NCI-H82 treated with DMSO at 0.1 percent for 48 hours (cell line): ENCODE measurements at regions not wholly inside any gene's neighbourhood (a gene's known extent, or its start where the extent isn't known, plus 50 kb on each side); places are given as distances from the start of the nearest gene placed in this dataset.

Experiments
- DNase-seq: peaks from one replicate; lab custom pipeline; 2025; ENCODE audit not compliant: unreplicated experiment; lab: John Stamatoyannopoulos, UW

- DNase-seq: no peak
Observed at GRCh38 chr1:14098294-14098913, 398.4 kb downstream of the PRDM2 start.

GRCh38 chr1:14100444-14100843 lies 400.5 kb downstream of the PRDM2 start:
- DNase-seq: no peak

DNA sequence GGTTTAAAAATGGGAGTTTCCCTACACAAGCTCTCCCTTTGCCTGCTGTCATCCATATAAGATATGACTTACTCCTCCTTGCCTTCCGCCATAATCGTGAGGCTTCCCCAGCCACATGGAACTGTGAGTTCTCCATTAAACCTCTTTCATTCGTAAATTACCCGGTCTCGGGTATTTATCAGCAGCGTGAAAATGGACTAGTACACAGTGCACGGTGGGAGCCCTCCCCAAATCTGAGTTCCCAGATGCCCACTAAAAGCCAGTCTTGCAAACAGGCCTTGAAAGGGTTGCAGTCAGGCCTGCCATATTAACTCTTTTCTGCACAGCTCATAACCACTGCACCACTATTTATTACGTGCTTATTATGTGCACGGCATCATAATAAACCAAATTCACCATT lies 400.9 kb downstream of the PRDM2 start:
- DNase-seq: no peak

- no peak for DNase-seq
Observed at GRCh38 chr1:14102180-14102579, 402.2 kb downstream of the PRDM2 start.

GRCh38 chr1:14103878-14104430 lies 404.0 kb downstream of the PRDM2 start:
- no peak for DNase-seq

GRCh38 chr1:14106126-14106525 lies 406.1 kb downstream of the PRDM2 start:
- no peak for DNase-seq

DNA sequence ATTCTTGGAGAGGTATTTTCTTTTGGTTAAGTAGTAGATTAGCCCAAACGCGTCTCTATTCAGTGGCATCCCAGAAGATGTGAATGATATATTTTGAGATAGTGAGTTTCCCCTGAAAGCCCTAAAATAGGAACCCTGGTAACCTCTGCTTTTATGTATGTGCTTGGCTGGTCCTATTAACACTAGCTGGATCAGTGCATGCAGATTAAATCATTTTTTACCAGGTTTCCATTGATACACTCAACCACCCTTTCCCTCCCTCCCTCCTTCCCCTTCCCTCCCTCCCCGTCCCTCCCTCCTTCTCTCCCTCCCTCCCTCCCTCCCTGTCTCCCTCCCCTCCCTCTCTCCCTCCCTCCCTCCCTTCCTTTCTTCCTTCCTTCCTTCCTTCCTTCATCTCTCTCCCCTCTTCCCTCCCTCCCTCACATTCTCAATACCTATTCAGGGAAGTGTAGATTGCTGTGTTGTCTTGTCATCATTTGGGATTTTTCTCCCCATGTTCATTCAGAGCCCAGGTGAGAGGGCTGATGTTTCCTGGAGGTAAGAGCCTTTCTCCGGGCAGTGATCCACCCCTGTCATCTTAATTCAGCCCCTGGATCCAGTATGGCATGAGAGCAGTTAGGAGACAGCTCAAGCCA lies 406.8 kb downstream of the PRDM2 start:
- no peak for DNase-seq

- no peak for DNase-seq
Observed at GRCh38 chr1:14108356-14109275, 408.6 kb downstream of the PRDM2 start.

- no peak for DNase-seq
Observed at GRCh38 chr1:14109276-14109635, 409.3 kb downstream of the PRDM2 start.

DNA sequence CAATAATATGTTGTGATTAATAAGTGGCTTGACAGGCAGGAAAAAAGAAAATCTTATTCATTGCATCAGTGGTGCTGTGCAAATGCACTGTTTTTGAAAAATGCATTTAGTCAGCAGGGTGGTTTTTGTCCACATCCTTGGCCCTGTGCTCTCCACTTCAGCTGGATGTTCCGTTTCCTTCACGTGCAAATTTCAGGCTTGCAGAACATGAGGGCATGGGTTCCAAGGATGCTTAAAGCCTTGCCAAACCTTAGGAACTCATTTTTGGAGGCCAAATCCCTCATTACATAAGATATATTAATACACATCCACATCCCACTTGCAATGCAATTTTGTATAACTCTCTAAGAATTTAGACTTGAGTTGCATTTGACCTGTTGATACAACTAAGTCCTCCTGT lies 410.1 kb downstream of the PRDM2 start:
- DNase-seq: no peak

DNA sequence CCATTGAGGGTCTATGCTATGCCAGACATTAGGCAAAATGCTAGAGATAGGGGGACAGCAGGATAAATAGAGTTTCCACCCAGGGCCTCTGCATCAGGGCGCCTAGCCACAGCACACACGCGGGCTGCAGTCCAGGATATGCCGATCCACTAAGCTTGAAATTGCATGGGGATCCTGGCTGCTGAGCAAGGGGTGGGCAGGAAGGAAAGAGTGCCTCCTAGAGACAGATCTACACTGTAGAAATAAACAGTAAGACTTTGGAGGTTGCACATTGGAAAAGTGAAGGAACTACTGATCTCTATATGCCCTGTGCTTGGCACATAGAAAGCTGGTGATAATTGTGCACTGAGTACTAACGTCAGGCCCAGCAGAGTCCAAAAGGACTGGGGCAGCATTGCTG lies 411.1 kb downstream of the PRDM2 start:
- DNase-seq: no peak

GRCh38 chr1:14112613-14113012 lies 412.6 kb downstream of the PRDM2 start:
- no peak for DNase-seq

DNA sequence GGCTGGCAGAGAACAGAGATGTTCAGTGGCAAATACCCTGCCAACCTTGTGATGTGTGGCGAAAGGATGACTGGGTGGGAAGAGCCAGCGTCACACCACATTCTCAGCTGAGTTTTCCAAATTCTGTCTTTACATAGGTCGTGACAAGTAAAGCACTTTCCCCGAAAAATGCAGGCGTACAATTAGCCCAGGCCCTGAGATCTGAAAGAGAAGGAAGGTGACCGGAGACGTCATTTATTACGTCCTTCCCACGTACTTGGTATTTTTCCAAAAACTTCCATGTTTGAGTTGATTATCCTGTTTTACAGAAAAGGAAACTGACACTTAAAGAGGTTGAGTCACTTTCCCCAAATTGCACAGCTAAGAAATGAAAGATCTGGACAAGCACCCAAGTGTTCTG lies 413.3 kb downstream of the PRDM2 start:
- no peak for DNase-seq

GRCh38 chr1:14113841-14114567 lies 414.0 kb downstream of the PRDM2 start:
- DNase-seq: peak; percentile 23

GRCh38 chr1:14115976-14116375 lies 416.0 kb downstream of the PRDM2 start:
- no peak for DNase-seq

- DNase-seq: no peak
Observed at GRCh38 chr1:14117700-14118099, 417.7 kb downstream of the PRDM2 start.

DNA sequence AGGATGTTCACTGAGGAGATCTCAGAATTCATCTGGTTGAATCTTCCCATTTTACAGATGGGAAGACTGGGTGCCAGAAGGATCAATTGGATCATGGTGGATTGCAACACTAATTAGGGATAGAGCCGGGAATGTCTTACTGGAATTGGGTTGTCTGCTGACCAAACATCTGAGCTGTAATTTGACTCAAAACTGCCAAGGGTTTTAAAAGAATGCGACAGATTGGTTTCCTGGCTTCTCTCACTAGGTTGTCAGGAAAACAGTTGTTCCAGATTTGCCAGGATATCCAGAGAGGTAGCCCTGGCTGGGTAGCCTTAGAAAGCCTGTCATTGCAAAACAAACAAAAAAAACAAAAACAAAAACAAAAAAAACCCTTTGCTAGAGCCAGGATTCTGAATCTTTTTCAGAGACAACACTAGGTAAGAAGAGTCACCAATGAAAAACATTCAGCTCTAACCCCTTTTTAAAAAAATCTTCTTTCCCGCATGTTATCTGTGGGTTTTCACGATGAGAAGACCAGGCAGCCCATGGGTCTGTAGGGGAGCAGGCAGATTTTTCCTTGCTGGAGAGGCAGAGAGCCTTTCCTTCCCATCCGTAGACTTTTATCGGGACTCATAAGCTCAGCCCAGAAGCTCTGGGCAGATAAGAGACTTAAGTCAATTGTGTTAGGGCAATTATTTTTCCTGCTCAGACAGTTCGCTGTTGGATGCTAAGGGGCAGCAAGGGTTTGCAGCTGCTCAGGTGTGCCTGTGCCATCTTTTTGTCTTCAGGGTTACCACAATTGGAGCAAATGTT lies 418.9 kb downstream of the PRDM2 start:
- DNase-seq: no peak

- no peak for DNase-seq
Observed at GRCh38 chr1:14120895-14121294, 420.9 kb downstream of the PRDM2 start.

GRCh38 chr1:14128096-14128495 lies 428.1 kb downstream of the PRDM2 start:
- no peak for DNase-seq

DNA sequence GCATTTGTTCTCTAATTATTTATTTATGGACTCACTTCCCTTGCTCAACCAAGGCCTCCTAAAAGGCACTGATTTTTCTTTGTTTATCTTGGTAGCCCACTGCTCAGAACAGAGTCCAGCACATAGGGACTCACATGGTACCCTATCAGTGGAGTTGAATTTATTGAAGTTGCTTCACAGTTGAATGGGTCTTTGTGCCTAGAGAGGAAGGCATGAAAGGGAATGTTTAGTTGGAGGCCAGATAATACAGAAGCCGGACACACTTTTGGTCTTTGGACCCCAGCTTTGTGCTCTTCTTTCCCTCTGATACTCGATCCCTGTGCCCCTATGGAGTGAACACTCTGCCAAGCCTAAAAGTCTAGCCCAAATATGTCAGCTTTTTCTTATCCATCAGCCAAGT lies 429.0 kb downstream of the PRDM2 start:
- no peak for DNase-seq
